HepG2 (cell line): ENCODE measurements at regions not wholly inside any gene's neighbourhood (a gene's known extent, or its start where the extent isn't known, plus 50 kb on each side); places are given as distances from the start of the nearest gene placed in this dataset.

Experiments used
- ATAC-seq: fragments of 200-7000 bp; cut with Tn5 transposase; 3 replicates; pipeline ENCODE4 v1.9.1; 2020; ENCODE audit warnings: mild to moderate bottlenecking, moderate library complexity
- BruUV-seq: library from RNA; stranded (reverse); fragments of 400-500 nt; replicated peaks from 2 replicates; lab custom pipeline; 2021; lab: Mats Ljungman, UMichigan
- CTCF ChIA-PET: fragments of 300-600 bp; formaldehyde crosslinking; extraction: SDS; loops from one replicate; lab custom pipeline; 2021; ENCODE audit warnings: low total read pairs, inconsistent platforms, low intra/inter-chr PET ratio; lab: Yijun Ruan, JAX
- POLR2A ChIA-PET: fragments of 350-600 bp; sonication (Branson Sonifier 250); formaldehyde crosslinking; loops from one replicate; lab custom pipeline; 2020; ENCODE audit warnings: antibody characterized with exemption, inconsistent platforms; lab: Yijun Ruan, JAX
- DNase-seq: peaks from one replicate; pipeline ENCODE4 v3.0.0-alpha.2; 2015; ENCODE audit warnings: low spot score
- FAIRE-seq: peaks from 3 replicates; lab custom pipeline; 2011; peaks lifted over from hg19 to GRCh38; lab: Jason Lieb, UNC
- H2AFZ ChIP-seq: one replicate; pipeline ENCODE4 v1.6.1; 2011; ENCODE audit warnings: low read length, inconsistent platforms
- H3K27ac ChIP-seq: fragments of 300-600 bp; 3 replicates; pipeline ENCODE4 v1.8.0; 2011; ENCODE audit warnings: mixed run types, mild to moderate bottlenecking, mixed read lengths, low read length, inconsistent platforms; ENCODE audit not compliant: insufficient read depth; ENCODE audit errors: extremely low read length
- H3K27me3 ChIP-seq, 2 experiments: fragments of 200-600 bp in 1 of 2; 2 replicates in 1 of 2; 3 replicates in 1 of 2; pipeline versions ENCODE4 v1.6.0 to v1.8.0; 2011; ENCODE audit warnings: low read length in 2 of 2, mild to moderate bottlenecking in 2 of 2, moderate library complexity in 2 of 2, inconsistent platforms in 1 of 2; ENCODE audit not compliant: insufficient read depth in 2 of 2, control insufficient read depth in 1 of 2
- H3K36me3 ChIP-seq, 2 experiments: fragments of 200-600 bp in 1 of 2; replicated peaks in 1 of 2; 2 replicates in 1 of 2; 3 replicates in 1 of 2; pipeline versions ENCODE4 v1.5.1 to v1.8.0; 2011; ENCODE audit warnings: low read length in 2 of 2, inconsistent platforms in 1 of 2; ENCODE audit not compliant: insufficient read depth in 2 of 2, control insufficient read depth in 1 of 2
- H3K4me1 ChIP-seq: 2 replicates; pipeline ENCODE4 v1.5.1; 2012; ENCODE audit warnings: low read length, inconsistent platforms; ENCODE audit not compliant: insufficient read depth
- H3K4me2 ChIP-seq: 2 replicates; pipeline ENCODE4 v1.6.0; 2011; ENCODE audit warnings: low read depth, low read length, inconsistent platforms
- H3K4me3 ChIP-seq, 3 experiments: fragments of 200-600 bp in 1 of 3; sonication (generic), shearing (Covaris generic) in 1 of 3; replicated peaks in 1 of 3; 2 replicates each; pipeline ENCODE4 v1.5.1; 2011 to 2016; ENCODE audit warnings: low read length in 3 of 3, inconsistent platforms in 2 of 3, low read depth in 2 of 3, mild to moderate bottlenecking in 2 of 3, control low read depth in 1 of 3, mixed read lengths in 1 of 3; ENCODE audit not compliant: insufficient read depth in 1 of 3
- H3K79me2 ChIP-seq: one replicate; pipeline ENCODE4 v1.6.1; 2011; ENCODE audit warnings: low read length, inconsistent platforms; ENCODE audit not compliant: insufficient read depth
- H3K9ac ChIP-seq: 2 replicates; pipeline ENCODE4 v1.6.0; 2011; ENCODE audit warnings: mild to moderate bottlenecking, low read depth, low read length, inconsistent platforms; ENCODE audit not compliant: insufficient read depth
- H3K9me3 ChIP-seq: 2 replicates; pipeline ENCODE4 v1.5.1; 2012; ENCODE audit warnings: mild to moderate bottlenecking, low read length
- H4K20me1 ChIP-seq: 2 replicates; pipeline ENCODE4 v1.6.0; 2011; ENCODE audit warnings: inconsistent platforms, mild to moderate bottlenecking, low read length, moderate library complexity; ENCODE audit not compliant: insufficient read depth
- ADNP ChIP-seq: sonication (generic); formaldehyde crosslinking; IDR thresholded peaks from 2 replicates; pipeline ENCODE4 v1.4.0; 2020; ENCODE audit warnings: missing genetic modification reagents
- CBFB ChIP-seq: sonication (generic); formaldehyde crosslinking; IDR thresholded peaks from 2 replicates; pipeline ENCODE4 v1.4.0; 2020; ENCODE audit warnings: missing genetic modification reagents
- LCORL ChIP-seq, 2 experiments: fragments of 450-650 bp in 1 of 2; sonication (generic) in 1 of 2; formaldehyde crosslinking in 1 of 2; IDR thresholded peaks; 2 replicates each; pipeline versions ENCODE4 v1.5.0 to v1.6.1; 2017 to 2020; ENCODE audit warnings: antibody characterized with exemption in 1 of 2, missing genetic modification reagents in 1 of 2
- MBNL3 ChIP-seq: fragments of 250-450 bp; sonication (Bioruptor Pico); conservative IDR thresholded peaks from 2 replicates; pipeline ENCODE4 v1.8.0; 2022; ENCODE audit warnings: mild to moderate bottlenecking, inconsistent platforms
- STAG1 ChIP-seq: sonication (generic); formaldehyde crosslinking; IDR thresholded peaks from 2 replicates; pipeline ENCODE4 v1.4.0; 2020; ENCODE audit warnings: missing genetic modification reagents
- ZFP36 ChIP-seq: fragments of 150-350 bp; IDR thresholded peaks from 2 replicates; pipeline ENCODE4 v1.6.1; 2018; ENCODE audit warnings: borderline replicate concordance, low read length, low read depth; ENCODE audit not compliant: partially characterized antibody
- ZNF713 ChIP-seq: sonication (generic); formaldehyde crosslinking; IDR thresholded peaks from 2 replicates; pipeline ENCODE4 v1.4.0; 2020; ENCODE audit warnings: mild to moderate bottlenecking, missing genetic modification reagents
- WGBS: methylation state at CpG from one replicate; pipeline ENCODE4 v1.1.6; 2017; ENCODE audit warnings: low lambda C conversion rate; 5-methylcytosine and 5-hydroxymethylcytosine counted together
- in situ Hi-C: cut with HindIII; loops from 2 replicates; pipeline ENCODE4 v1.10.0; 2017; ENCODE audit warnings: low pct_unique_long_range_greater_than_20kb; ENCODE audit not compliant: extremely low pct_ligation_motif_present
- intact Hi-C: fragments of 100-400 bp; cut with micrococcal nuclease; formaldehyde crosslinking; loops from one replicate; pipeline ENCODE4 v1.10.0; 2022; ENCODE audit not compliant: unreplicated experiment
- TF ChIP-seq, protein P1 (sequence below): sonication (generic); formaldehyde crosslinking; IDR thresholded peaks from 2 replicates; pipeline ENCODE4 v1.5.1; 2020; ENCODE audit warnings: mild to moderate bottlenecking, missing genetic modification reagents, borderline replicate concordance

DNA sequence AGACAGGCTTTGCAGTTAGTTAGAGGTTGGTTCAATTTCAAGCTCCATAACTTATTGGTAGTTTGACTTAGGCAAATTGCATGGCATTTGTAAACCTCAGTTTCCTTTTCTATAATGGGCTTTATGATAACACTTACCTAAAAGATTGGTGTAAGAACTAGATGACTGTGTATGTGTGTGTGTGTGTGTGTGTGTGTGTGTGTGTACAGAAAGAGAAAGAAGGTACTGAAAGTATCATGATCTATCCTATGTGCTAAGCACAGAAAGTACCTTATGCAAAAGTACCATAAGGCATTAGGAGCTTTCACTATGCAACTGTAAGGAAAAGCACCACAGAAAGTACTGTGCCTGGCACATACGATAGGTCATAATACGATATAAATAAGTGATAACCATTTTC is 304.3 kb upstream of the KITLG start:
- no TSS peak for BruUV-seq
- Histone ChIP-seq H3K4me1 (no peaks in the 10 kb centered on the region), H3K36me3 (no peaks in the 10 kb centered on the region), H3K4me2 (no peak overlapping the region), H3K79me2 (no peaks in the 10 kb centered on the region), H3K9ac (no peak overlapping the region), H4K20me1 (no peaks in the 10 kb centered on the region), H3K9me3 (no peaks in the 10 kb centered on the region), H3K27me3 (no peaks in the 10 kb centered on the region), H2AFZ (no peak overlapping the region), H3K4me3 (no peak overlapping the region), H3K27ac (no peak overlapping the region)
- no peak for ATAC-seq
- intact Hi-C loops = no loop called here
- POLR2A ChIA-PET = no interaction called here
- in situ Hi-C loops = no loop called here
- WGBS = 92% methylated on average over 2 of the region's 2 CpGs
- TF ChIP-seq STAG1 (CRISPR knock-in tag) (no peak), ZNF713 (CRISPR knock-in tag) (no peak), ZFP36 (no peak), LCORL (IDR thresholded peaks at IDR 0.05) (no peak), LCORL (CRISPR knock-in tag; IDR thresholded peaks at IDR 0.05) (no peak), CBFB (CRISPR knock-in tag) (no peak)
- TF ChIP-seq, protein P1, sequence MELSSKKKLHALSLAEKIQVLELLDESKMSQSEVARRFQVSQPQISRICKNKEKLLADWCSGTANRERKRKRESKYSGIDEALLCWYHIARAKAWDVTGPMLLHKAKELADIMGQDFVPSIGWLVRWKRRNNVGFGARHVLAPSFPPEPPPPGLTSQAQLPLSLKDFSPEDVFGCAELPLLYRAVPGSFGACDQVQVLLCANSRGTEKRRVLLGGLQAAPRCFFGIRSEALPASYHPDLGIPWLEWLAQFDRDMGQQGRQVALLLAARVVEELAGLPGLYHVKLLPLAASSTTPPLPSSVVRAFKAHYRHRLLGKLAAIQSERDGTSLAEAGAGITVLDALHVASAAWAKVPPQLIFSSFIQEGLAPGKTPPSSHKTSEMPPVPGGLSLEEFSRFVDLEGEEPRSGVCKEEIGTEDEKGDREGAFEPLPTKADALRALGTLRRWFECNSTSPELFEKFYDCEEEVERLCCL (CRISPR knock-in tag) = no peak
- CTCF ChIA-PET = no interaction called here
- no peak for FAIRE-seq
- no peak for DNase-seq

DNA sequence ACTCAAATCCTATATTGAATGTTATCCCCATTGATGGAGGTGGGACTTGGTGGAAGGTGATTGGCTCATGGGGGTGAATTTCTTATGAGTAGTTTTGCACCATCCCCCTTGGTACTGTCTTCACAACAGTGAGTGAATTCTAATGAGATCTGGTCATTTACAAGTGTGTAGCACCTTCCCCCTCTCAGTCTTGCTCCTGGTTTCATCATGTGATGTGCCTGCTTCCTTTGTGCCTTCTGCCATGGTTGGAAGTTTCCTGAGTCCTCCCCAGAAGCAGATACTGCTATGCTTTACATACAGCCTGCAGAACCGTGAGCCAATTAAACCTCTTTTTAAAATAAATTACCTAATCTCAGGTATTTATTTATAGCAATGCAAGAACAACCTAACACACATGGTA is 302.4 kb upstream of the KITLG start:
- no peak overlapping the region for H2AFZ ChIP-seq
- no peaks in the 10 kb centered on the region for H3K79me2 ChIP-seq
- H3K4me3 ChIP-seq = no peak overlapping the region
- ATAC-seq = no peak
- FAIRE-seq = no peak
- WGBS = 29% methylated on average over 1 of the region's 1 CpG
- DNase-seq = no peak
- ChIA-PET POLR2A (no interaction called here), CTCF (no interaction called here)
- no peak overlapping the region for H3K9ac ChIP-seq
- H3K4me2 ChIP-seq = no peak overlapping the region
- no peaks in the 10 kb centered on the region for H3K27me3 ChIP-seq
- in situ Hi-C loops = no loop called here
- no peaks in the 10 kb centered on the region for H3K9me3 ChIP-seq
- H3K27ac ChIP-seq = no peak overlapping the region
- BruUV-seq = no TSS peak
- TF ChIP-seq ADNP (no peak), MBNL3 (CRISPR knock-in tag) (no peak)
- H3K36me3 ChIP-seq = no peaks in the 10 kb centered on the region
- no peaks in the 10 kb centered on the region for H3K4me1 ChIP-seq
- H4K20me1 ChIP-seq = no peaks in the 10 kb centered on the region
- intact Hi-C loops = no loop called here
